ENCODE measurements at regions not wholly inside any gene's neighbourhood (a gene's known extent, or its start where the extent isn't known, plus 50 kb on each side); places are given as distances from the start of the nearest gene placed in this dataset.

DNA sequence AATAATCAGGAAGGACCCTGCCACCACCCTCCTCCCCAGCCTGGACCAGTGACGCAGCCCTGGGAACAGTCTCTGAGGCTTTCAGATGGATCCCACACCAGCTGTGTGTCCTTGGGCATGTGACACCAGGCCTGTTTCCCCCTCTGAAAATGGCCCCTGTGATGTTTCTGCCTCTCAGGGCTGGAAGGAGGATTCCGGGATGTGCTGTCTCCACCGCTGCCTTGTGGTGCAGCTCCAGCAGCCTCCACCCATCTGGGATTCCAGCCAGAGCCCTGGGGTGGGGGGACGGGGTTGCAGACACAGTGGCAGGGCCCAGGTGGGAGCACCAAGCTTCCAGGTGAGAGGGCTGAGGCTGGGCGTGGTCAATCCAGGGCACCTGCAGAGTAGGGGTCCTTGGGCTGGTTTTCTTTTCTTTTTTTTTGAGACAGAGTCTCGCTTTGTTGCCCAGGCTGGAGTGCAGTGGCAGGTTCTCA is 179.7 kb upstream of the IER5L start:
- H3K27ac ChIP-seq: no peak overlapping the region
- in situ Hi-C loops (cut with MboI; ENCODE audit: low pct_unique_long_range_greater_than_20kb in 2 of 9, low sequenced_read_pairs in 9 of 9, unreplicated experiment in 9 of 9): no loop called here
- WGBS, 10 experiments: 100% methylated on average over 3 of the region's 6 CpGs; no CpG with 5 or more reads in 8 of the 10 experiments
- peak in 2 of 8 experiments; percentile 6 to 43 for ATAC-seq (replicated peaks in 6 of 8)
- H3K4me1 ChIP-seq (replicated peaks in 1 of 2): peaks cover 17 to 29% of the 10 kb centered on the region in 2 donors
- H3K4me3 ChIP-seq: no peak overlapping the region

DNA sequence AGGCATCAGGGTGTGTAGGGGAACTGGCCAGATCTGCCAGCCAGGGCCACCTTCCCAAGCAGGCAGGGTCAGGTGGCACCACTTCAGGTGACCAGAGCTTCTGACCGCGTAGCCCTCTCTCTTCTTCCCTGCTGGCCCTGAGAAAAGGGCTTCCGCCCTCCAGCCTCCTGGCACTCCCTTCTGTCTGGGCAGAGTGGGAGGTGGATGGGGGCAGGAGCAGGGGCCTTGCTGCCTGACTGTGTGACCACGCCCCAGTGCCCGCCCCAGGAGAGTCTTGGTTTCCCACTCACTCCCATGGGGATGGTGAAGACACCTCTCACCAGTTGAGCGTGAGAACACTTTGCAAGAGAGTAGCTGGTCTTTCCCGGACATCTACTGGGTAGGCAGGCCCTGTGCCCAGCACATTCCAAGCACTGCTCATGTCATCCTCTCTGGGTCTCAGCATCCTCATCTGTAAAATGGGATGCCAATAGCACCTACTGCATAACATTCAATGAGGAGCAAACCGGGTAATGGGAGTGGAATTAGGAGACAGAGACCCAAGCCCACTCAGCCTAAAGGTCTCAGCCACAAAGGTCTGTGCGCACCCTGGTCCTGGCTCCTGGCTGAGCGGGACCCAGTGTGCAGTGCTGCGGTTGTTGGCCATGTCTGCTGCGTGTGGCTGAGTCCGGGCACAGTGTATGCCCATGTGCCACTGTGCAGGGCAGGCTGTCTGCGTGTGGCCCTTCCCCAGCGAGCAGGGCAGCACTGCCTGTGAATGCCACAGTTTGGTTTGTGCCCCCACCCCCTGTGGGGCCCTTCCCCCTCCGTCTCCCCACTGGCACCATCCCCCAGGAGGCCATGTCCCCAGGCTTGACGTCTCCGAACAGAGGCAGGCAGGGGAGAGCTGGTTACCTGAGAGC is 179.1 kb upstream of the IER5L start:
- no peak for ATAC-seq (replicated peaks in 6 of 8)
- in situ Hi-C loops (cut with MboI; ENCODE audit: low pct_unique_long_range_greater_than_20kb in 2 of 9, low sequenced_read_pairs in 9 of 9, unreplicated experiment in 9 of 9): no loop called here
- Histone ChIP-seq H3K4me1 (replicated peaks in 1 of 2) (peaks cover 20 to 28% of the 10 kb centered on the region in 2 donors), H3K4me3 (no peak overlapping the region), H3K27ac (no peak overlapping the region)
- 76 to 100% (median 90%) methylated on average over 1 to 6 of the region's 18 CpGs; no CpG with 5 or more reads in 5 of the 10 experiments for WGBS, 10 experiments

DNA sequence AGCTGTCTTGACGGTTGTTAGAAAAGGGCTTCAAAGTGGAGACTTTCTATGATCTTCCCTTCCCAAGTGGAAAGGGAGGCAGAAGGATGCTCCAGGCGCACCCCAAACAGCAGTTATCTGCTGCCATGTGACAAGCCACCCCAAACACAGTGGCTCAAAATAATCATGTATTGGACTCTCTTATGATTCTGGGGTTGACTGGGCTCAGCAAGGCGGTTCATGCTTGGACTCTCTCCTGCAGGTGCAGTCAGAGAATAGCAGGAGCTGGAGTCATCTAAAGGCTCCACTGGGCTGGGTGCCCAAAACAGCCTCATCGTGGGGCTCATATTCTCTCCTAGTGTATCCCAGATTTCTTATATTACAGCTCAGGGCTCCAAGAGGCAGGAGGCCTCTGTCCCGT is 177.6 kb upstream of the IER5L start:
- ATAC-seq (replicated peaks in 6 of 8): no peak
- in situ Hi-C loops (cut with MboI; ENCODE audit: low pct_unique_long_range_greater_than_20kb in 2 of 9, low sequenced_read_pairs in 9 of 9, unreplicated experiment in 9 of 9): no loop called here
- peaks cover 27 to 31% of the 10 kb centered on the region in 2 donors for H3K4me1 ChIP-seq (replicated peaks in 1 of 2)
- WGBS, 10 experiments: 87 to 100% (median 95%) methylated on average over 1 to 4 of the region's 5 CpGs; no CpG with 5 or more reads in 3 of the 10 experiments
- H3K4me3 ChIP-seq: no peak overlapping the region
- H3K27ac ChIP-seq: no peak overlapping the region

DNA sequence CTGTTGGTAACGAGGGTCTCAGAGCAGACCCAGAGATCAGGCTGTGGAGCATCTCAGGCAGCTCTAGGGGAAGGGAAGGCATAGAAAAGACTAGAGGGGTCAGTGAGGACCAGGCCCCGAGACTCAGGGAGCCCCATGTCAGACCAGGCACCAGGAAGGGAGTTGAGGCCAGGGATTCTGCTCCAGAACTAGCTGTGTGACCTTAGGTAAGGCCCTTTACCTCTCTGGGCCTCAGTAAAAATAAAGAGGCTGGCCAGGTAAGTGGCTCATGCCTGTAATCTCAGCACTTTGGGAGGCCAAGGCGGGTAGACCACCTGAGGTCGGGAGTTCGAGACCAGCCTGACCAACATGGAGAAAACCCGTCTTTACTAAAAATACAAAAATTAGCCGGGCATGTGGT is 176.4 kb upstream of the IER5L start:
- H3K27ac ChIP-seq: no peak overlapping the region
- no peak for ATAC-seq (replicated peaks in 6 of 8)

GRCh38 chr9:129353697-129354336 is 175.8 kb upstream of the IER5L start:
- no peak for ATAC-seq (replicated peaks in 6 of 8)
- 80 to 100% (median 84%) methylated on average over 1 to 3 of the region's 12 CpGs; no CpG with 5 or more reads in 7 of the 10 experiments for WGBS, 10 experiments
- Histone ChIP-seq H3K4me3 (no peak overlapping the region), H3K4me1 (replicated peaks in 1 of 2) (peaks cover 27 to 29% of the 10 kb centered on the region in 2 donors), H3K27ac (peak overlapping the region in 1 of 2 donors; percentile 72)
- in situ Hi-C loops (cut with MboI; ENCODE audit: low pct_unique_long_range_greater_than_20kb in 2 of 9, low sequenced_read_pairs in 9 of 9, unreplicated experiment in 9 of 9): no loop called here

More for the DNA sequence above, 176.4 kb upstream of the IER5L start:
- no peak overlapping the region for H3K4me3 ChIP-seq
- WGBS, 10 experiments: 83 to 100% (median 96%) methylated on average over 1 to 4 of the region's 7 CpGs; no CpG with 5 or more reads in 5 of the 10 experiments
- peaks cover 27 to 29% of the 10 kb centered on the region in 2 donors for H3K4me1 ChIP-seq (replicated peaks in 1 of 2)
- in situ Hi-C loops (cut with MboI; ENCODE audit: low pct_unique_long_range_greater_than_20kb in 2 of 9, low sequenced_read_pairs in 9 of 9, unreplicated experiment in 9 of 9): no loop called here

- peak; percentile 2 to 64 (median 44) for ATAC-seq (replicated peaks in 6 of 8)
- Histone ChIP-seq H3K27ac (peak overlapping the region; percentile 69 to 72), H3K4me1 (replicated peaks in 1 of 2) (peaks cover 27 to 29% of the 10 kb centered on the region in 2 donors), H3K4me3 (peak overlapping the region; percentile 14 to 29 (median 22))
- in situ Hi-C loops (cut with MboI; ENCODE audit: low pct_unique_long_range_greater_than_20kb in 2 of 9, low sequenced_read_pairs in 9 of 9, unreplicated experiment in 9 of 9): no loop called here
- WGBS, 10 experiments: 10% methylated on average over 2 of the region's 49 CpGs; no CpG with 5 or more reads in 9 of the 10 experiments
Observed at GRCh38 chr9:129352146-129352865, 174.2 kb upstream of the IER5L start.

GRCh38 chr9:129351642-129352145 is 173.6 kb upstream of the IER5L start:
- WGBS, 10 experiments: no CpG with 5 or more reads among the region's 19 CpGs
- peaks cover 27 to 29% of the 10 kb centered on the region in 2 donors for H3K4me1 ChIP-seq (replicated peaks in 1 of 2)
- peak; percentile 3 to 63 (median 45) for ATAC-seq (replicated peaks in 6 of 8)
- peak overlapping the region; percentile 69 to 72 for H3K27ac ChIP-seq
- in situ Hi-C loops (cut with MboI; ENCODE audit: low pct_unique_long_range_greater_than_20kb in 2 of 9, low sequenced_read_pairs in 9 of 9, unreplicated experiment in 9 of 9): no loop called here
- peak overlapping the region; percentile 14 to 29 (median 22) for H3K4me3 ChIP-seq

GRCh38 chr9:129351058-129351641 is 173.1 kb upstream of the IER5L start:
- no CpG with 5 or more reads among the region's 14 CpGs for WGBS, 10 experiments
- peak in 5 of 8 experiments; percentile 22 to 46 (median 30) for ATAC-seq (replicated peaks in 6 of 8)
- no peak overlapping the region for H3K4me3 ChIP-seq
- in situ Hi-C loops (cut with MboI; ENCODE audit: low pct_unique_long_range_greater_than_20kb in 2 of 9, low sequenced_read_pairs in 9 of 9, unreplicated experiment in 9 of 9): no loop called here
- H3K4me1 ChIP-seq (replicated peaks in 1 of 2): peaks cover 27 to 29% of the 10 kb centered on the region in 2 donors
- H3K27ac ChIP-seq: peak overlapping the region in 1 of 2 donors; percentile 72

GRCh38 chr9:129350143-129350935 is 172.3 kb upstream of the IER5L start:
- ATAC-seq (replicated peaks in 6 of 8): no peak

GRCh38 chr9:129349665-129349947 is 171.5 kb upstream of the IER5L start:
- 60 to 100% (median 95%) methylated on average over 1 to 2 of the region's 5 CpGs; no CpG with 5 or more reads in 6 of the 10 experiments for WGBS, 10 experiments
- in situ Hi-C loops (cut with MboI; ENCODE audit: low pct_unique_long_range_greater_than_20kb in 2 of 9, low sequenced_read_pairs in 9 of 9, unreplicated experiment in 9 of 9): loop anchor here in 1 of 9 experiments (25.0 kb wide), 1 partner anchor 162 kb away; the partner anchor contains the start of gene IER5L
- Histone ChIP-seq H3K4me3 (no peak overlapping the region), H3K4me1 (replicated peaks in 1 of 2) (peaks cover 27 to 29% of the 10 kb centered on the region in 2 donors), H3K27ac (no peak overlapping the region)
- ATAC-seq (replicated peaks in 6 of 8): no peak

More at GRCh38 chr9:129350143-129350935, 172.3 kb upstream of the IER5L start:
- Histone ChIP-seq H3K4me1 (replicated peaks in 1 of 2) (peaks cover 27 to 29% of the 10 kb centered on the region in 2 donors), H3K4me3 (no peak overlapping the region), H3K27ac (peak overlapping the region in 1 of 2 donors; percentile 71)
- in situ Hi-C loops (cut with MboI; ENCODE audit: low pct_unique_long_range_greater_than_20kb in 2 of 9, low sequenced_read_pairs in 9 of 9, unreplicated experiment in 9 of 9): no loop called here
- 83 to 100% (median 91%) methylated on average over 1 to 6 of the region's 25 CpGs; no CpG with 5 or more reads in 5 of the 10 experiments for WGBS, 10 experiments

DNA sequence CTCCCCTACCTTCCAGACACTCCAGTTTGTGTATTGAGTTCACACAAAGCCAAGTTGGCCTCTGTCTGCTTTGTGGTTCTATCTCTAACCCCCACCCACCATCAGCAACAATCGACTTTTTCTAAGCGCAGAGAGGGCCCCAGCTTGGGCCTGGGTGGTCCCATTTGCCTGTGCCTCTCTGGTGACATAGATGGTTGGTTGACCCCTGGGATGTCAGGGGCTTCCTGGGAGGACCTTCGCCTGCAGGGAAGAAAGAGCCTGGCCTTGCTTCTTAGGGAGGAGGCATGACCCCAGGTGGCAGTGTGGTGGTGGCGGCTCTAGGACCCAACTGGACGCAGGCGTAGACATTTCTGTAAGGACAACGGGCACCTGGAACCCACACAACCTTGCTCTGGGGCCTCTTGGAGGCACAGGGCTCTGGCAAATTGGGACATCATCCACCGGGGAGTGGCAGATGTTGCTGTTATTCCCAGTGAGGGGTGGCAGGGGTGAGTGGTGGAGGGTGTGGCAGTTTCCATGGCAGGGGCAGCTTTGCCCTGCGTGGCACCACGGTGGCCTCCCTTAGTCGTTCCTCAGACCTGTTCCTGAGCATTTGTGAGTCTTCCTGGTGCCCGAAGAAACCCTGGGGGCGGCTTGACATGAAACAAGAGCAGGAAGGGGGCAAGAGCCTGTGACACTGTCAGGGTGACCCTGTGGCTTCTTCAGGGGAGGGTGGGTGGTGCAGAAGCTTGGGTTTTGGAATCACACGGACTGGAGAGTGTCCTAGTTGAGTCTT is 171.0 kb upstream of the IER5L start:
- no peak for ATAC-seq (replicated peaks in 6 of 8)
- H3K4me1 ChIP-seq (replicated peaks in 1 of 2): peaks cover 27 to 30% of the 10 kb centered on the region in 2 donors
- no peak overlapping the region for H3K4me3 ChIP-seq
- no peak overlapping the region for H3K27ac ChIP-seq
- in situ Hi-C loops (cut with MboI; ENCODE audit: low pct_unique_long_range_greater_than_20kb in 2 of 9, low sequenced_read_pairs in 9 of 9, unreplicated experiment in 9 of 9): loop anchor here in 1 of 9 experiments (25.0 kb wide), 1 partner anchor 162 kb away; the partner anchor contains the start of gene IER5L
- 74 to 100% (median 82%) methylated on average over 1 to 7 of the region's 14 CpGs; no CpG with 5 or more reads in 5 of the 10 experiments for WGBS, 10 experiments

Measured in motor neuron (in vitro differentiated cells).